ENCODE measurements at regions not wholly inside any gene's neighbourhood (a gene's known extent, or its start where the extent isn't known, plus 50 kb on each side); places are given as distances from the start of the nearest gene placed in this dataset.

- no peaks in the 10 kb centered on the region for H3K27me3 ChIP-seq (ENCODE audit: control insufficient read depth in 1 of 2, insufficient read depth in 2 of 2, low read length in 2 of 2)
- H3K27ac ChIP-seq (ENCODE audit: low read depth in 2 of 2, low read length in 1 of 2): no peak overlapping the region
- no peaks in the 10 kb centered on the region for H3K4me1 ChIP-seq (ENCODE audit: control insufficient read depth in 2 of 2, insufficient read depth in 2 of 2, low read length in 1 of 2)
- H3K36me3 ChIP-seq (ENCODE audit: control insufficient read depth in 2 of 2, insufficient read depth in 2 of 2, low read length in 1 of 2): no peaks in the 10 kb centered on the region
- no peaks in the 10 kb centered on the region for H3K9me3 ChIP-seq (ENCODE audit: control insufficient read depth in 2 of 2, insufficient read depth in 1 of 2, low read depth in 1 of 2, low read length in 1 of 2)
- H3K4me3 ChIP-seq (ENCODE audit: low read depth in 1 of 2, low read length in 2 of 2): no peak overlapping the region
- WGBS, 2 donors: 53 to 58% methylated on average over 2 of the region's 2 CpGs
These were observed 345.3 kb downstream of the SPRY1 start for GRCh38 chr4:123741906-123742305.

GRCh38 chr4:123743848-123744247 is 347.3 kb downstream of the SPRY1 start:
- no peak overlapping the region for H3K27ac ChIP-seq (ENCODE audit: low read depth in 2 of 2, low read length in 1 of 2)
- H3K27me3 ChIP-seq (ENCODE audit: control insufficient read depth in 1 of 2, insufficient read depth in 2 of 2, low read length in 2 of 2): no peaks in the 10 kb centered on the region
- no peak overlapping the region for H3K4me3 ChIP-seq (ENCODE audit: low read depth in 1 of 2, low read length in 2 of 2)
- H3K36me3 ChIP-seq (ENCODE audit: control insufficient read depth in 2 of 2, insufficient read depth in 2 of 2, low read length in 1 of 2): no peaks in the 10 kb centered on the region
- H3K4me1 ChIP-seq (ENCODE audit: control insufficient read depth in 2 of 2, insufficient read depth in 2 of 2, low read length in 1 of 2): no peaks in the 10 kb centered on the region
- H3K9me3 ChIP-seq (ENCODE audit: control insufficient read depth in 2 of 2, insufficient read depth in 1 of 2, low read depth in 1 of 2, low read length in 1 of 2): no peaks in the 10 kb centered on the region

DNA sequence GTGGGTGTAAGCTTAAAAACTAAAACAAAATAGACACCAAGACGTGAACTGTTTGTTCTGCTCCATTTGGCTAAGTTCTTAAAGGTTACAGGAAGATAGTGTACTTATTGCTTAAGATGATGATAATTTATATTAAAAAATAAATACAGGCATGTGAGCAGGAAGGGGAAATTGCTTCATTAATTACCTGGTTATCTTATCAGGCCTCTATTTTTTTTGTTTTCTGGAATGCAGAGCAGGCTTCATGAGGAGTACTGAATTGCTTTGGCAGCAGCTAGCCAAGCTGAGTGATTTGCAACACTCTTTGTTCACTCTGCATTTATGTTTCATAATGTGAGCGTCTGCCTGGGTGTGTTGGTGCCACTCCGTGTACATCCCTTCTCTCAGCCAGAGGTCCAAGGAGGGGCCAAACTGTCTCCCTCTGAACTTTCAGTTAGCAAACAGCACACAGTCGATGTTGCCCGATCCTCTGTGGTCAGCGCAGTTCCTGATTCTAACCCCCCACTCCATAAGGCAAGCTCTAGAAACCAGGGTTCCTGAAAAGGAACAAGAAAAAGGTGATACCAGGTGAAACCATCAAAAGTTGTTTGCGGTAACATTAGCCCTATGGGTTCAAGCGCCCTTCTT is 348.2 kb downstream of the SPRY1 start:
- no peaks in the 10 kb centered on the region for H3K36me3 ChIP-seq (ENCODE audit: control insufficient read depth in 2 of 2, insufficient read depth in 2 of 2, low read length in 1 of 2)
- peaks cover 0 to 2% of the 10 kb centered on the region in 2 donors for H3K4me1 ChIP-seq (ENCODE audit: control insufficient read depth in 2 of 2, insufficient read depth in 2 of 2, low read length in 1 of 2)
- WGBS, 2 donors: 58 to 63% methylated on average over 8 of the region's 8 CpGs
- no peaks in the 10 kb centered on the region for H3K27me3 ChIP-seq (ENCODE audit: control insufficient read depth in 1 of 2, insufficient read depth in 2 of 2, low read length in 2 of 2)
- no peaks in the 10 kb centered on the region for H3K9me3 ChIP-seq (ENCODE audit: control insufficient read depth in 2 of 2, insufficient read depth in 1 of 2, low read depth in 1 of 2, low read length in 1 of 2)
- H3K4me3 ChIP-seq (ENCODE audit: low read depth in 1 of 2, low read length in 2 of 2): no peak overlapping the region
- H3K27ac ChIP-seq (ENCODE audit: low read depth in 2 of 2, low read length in 1 of 2): peak overlapping the region; percentile 21

DNA sequence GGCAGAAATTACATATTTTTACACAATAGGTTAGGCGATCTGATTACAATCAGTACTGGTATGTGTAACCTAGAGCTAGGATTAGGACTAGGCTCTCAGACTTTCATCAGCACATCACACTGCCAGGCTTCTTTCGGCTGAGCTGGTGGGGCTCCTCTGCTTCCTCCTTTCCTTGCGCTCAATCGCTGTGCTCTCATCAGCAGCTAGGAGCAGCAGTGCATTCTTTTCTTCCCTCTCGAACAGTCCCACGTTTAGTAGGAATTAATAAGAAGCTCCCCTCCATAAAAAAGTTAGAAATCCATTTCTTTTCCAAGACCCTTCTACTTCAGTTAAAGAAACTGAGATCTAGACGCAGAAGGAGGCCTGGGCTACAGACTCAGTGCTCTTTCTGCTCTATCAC is 350.4 kb downstream of the SPRY1 start:
- H3K27me3 ChIP-seq (ENCODE audit: control insufficient read depth in 1 of 2, insufficient read depth in 2 of 2, low read length in 2 of 2): no peaks in the 10 kb centered on the region
- no peaks in the 10 kb centered on the region for H3K36me3 ChIP-seq (ENCODE audit: control insufficient read depth in 2 of 2, insufficient read depth in 2 of 2, low read length in 1 of 2)
- no peak overlapping the region for H3K4me3 ChIP-seq (ENCODE audit: low read depth in 1 of 2, low read length in 2 of 2)
- H3K4me1 ChIP-seq (ENCODE audit: control insufficient read depth in 2 of 2, insufficient read depth in 2 of 2, low read length in 1 of 2): peaks cover 0 to 2% of the 10 kb centered on the region in 2 donors
- H3K9me3 ChIP-seq (ENCODE audit: control insufficient read depth in 2 of 2, insufficient read depth in 1 of 2, low read depth in 1 of 2, low read length in 1 of 2): no peaks in the 10 kb centered on the region
- WGBS, 2 donors: 81 to 83% methylated on average over 7 of the region's 7 CpGs
- no peak overlapping the region for H3K27ac ChIP-seq (ENCODE audit: low read depth in 2 of 2, low read length in 1 of 2)

- H3K27ac ChIP-seq (ENCODE audit: low read depth in 2 of 2, low read length in 1 of 2): no peak overlapping the region
- WGBS, 2 donors: 80 to 88% methylated on average over 3 of the region's 3 CpGs
- no peaks in the 10 kb centered on the region for H3K36me3 ChIP-seq (ENCODE audit: control insufficient read depth in 2 of 2, insufficient read depth in 2 of 2, low read length in 1 of 2)
- H3K4me3 ChIP-seq (ENCODE audit: low read depth in 1 of 2, low read length in 2 of 2): no peak overlapping the region
- no peaks in the 10 kb centered on the region for H3K9me3 ChIP-seq (ENCODE audit: control insufficient read depth in 2 of 2, insufficient read depth in 1 of 2, low read depth in 1 of 2, low read length in 1 of 2)
- H3K4me1 ChIP-seq (ENCODE audit: control insufficient read depth in 2 of 2, insufficient read depth in 2 of 2, low read length in 1 of 2): peaks cover 0 to 2% of the 10 kb centered on the region in 2 donors
- no peaks in the 10 kb centered on the region for H3K27me3 ChIP-seq (ENCODE audit: control insufficient read depth in 1 of 2, insufficient read depth in 2 of 2, low read length in 2 of 2)
These were observed 352.2 kb downstream of the SPRY1 start for GRCh38 chr4:123748806-123749205.

- peaks cover 0 to 2% of the 10 kb centered on the region in 2 donors for H3K4me1 ChIP-seq (ENCODE audit: control insufficient read depth in 2 of 2, insufficient read depth in 2 of 2, low read length in 1 of 2)
- H3K9me3 ChIP-seq (ENCODE audit: control insufficient read depth in 2 of 2, insufficient read depth in 1 of 2, low read depth in 1 of 2, low read length in 1 of 2): no peaks in the 10 kb centered on the region
- no peak overlapping the region for H3K4me3 ChIP-seq (ENCODE audit: low read depth in 1 of 2, low read length in 2 of 2)
- 78 to 84% methylated on average over 7 of the region's 7 CpGs for WGBS, 2 donors
- H3K27ac ChIP-seq (ENCODE audit: low read depth in 2 of 2, low read length in 1 of 2): no peak overlapping the region
- no peaks in the 10 kb centered on the region for H3K36me3 ChIP-seq (ENCODE audit: control insufficient read depth in 2 of 2, insufficient read depth in 2 of 2, low read length in 1 of 2)
- no peaks in the 10 kb centered on the region for H3K27me3 ChIP-seq (ENCODE audit: control insufficient read depth in 1 of 2, insufficient read depth in 2 of 2, low read length in 2 of 2)
These were observed 352.8 kb downstream of the SPRY1 start for GRCh38 chr4:123749383-123749782.

DNA sequence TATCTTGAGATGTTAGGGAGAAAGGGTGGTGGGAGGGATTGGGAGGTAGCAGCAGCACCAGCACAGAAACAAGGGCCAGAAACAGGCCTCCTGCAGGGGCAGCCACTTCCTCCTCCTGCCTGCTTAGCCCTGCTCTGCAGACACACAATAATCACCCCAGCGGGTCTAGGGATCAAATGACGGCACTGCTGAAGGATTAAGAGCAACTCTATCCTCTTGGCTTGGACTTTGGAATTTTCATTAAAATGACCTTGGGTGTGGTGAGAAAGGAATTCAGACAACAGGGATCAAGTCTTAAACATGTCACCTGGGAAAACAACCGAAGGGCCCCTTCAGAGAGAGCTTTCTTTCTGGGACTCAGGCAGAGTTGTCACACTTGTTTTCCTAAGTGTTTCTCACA is 353.4 kb downstream of the SPRY1 start:
- 66 to 69% methylated on average over 3 of the region's 3 CpGs for WGBS, 2 donors
- Histone ChIP-seq H3K27ac (ENCODE audit: low read depth in 2 of 2, low read length in 1 of 2) (no peak overlapping the region), H3K4me3 (ENCODE audit: low read depth in 1 of 2, low read length in 2 of 2) (no peak overlapping the region), H3K27me3 (ENCODE audit: control insufficient read depth in 1 of 2, insufficient read depth in 2 of 2, low read length in 2 of 2) (no peaks in the 10 kb centered on the region), H3K4me1 (ENCODE audit: control insufficient read depth in 2 of 2, insufficient read depth in 2 of 2, low read length in 1 of 2) (peaks cover 0 to 2% of the 10 kb centered on the region in 2 donors), H3K9me3 (ENCODE audit: control insufficient read depth in 2 of 2, insufficient read depth in 1 of 2, low read depth in 1 of 2, low read length in 1 of 2) (no peaks in the 10 kb centered on the region), H3K36me3 (ENCODE audit: control insufficient read depth in 2 of 2, insufficient read depth in 2 of 2, low read length in 1 of 2) (no peaks in the 10 kb centered on the region)

- Histone ChIP-seq H3K4me1 (ENCODE audit: control insufficient read depth in 2 of 2, insufficient read depth in 2 of 2, low read length in 1 of 2) (no peaks in the 10 kb centered on the region), H3K27ac (ENCODE audit: low read depth in 2 of 2, low read length in 1 of 2) (no peak overlapping the region), H3K4me3 (ENCODE audit: low read depth in 1 of 2, low read length in 2 of 2) (no peak overlapping the region), H3K27me3 (ENCODE audit: control insufficient read depth in 1 of 2, insufficient read depth in 2 of 2, low read length in 2 of 2) (no peaks in the 10 kb centered on the region), H3K36me3 (ENCODE audit: control insufficient read depth in 2 of 2, insufficient read depth in 2 of 2, low read length in 1 of 2) (no peaks in the 10 kb centered on the region), H3K9me3 (ENCODE audit: control insufficient read depth in 2 of 2, insufficient read depth in 1 of 2, low read depth in 1 of 2, low read length in 1 of 2) (no peaks in the 10 kb centered on the region)
- 60 to 97% methylated on average over 2 of the region's 2 CpGs for WGBS, 2 donors
These were observed 359.1 kb downstream of the SPRY1 start for GRCh38 chr4:123755655-123756054.

- no peak overlapping the region for H3K4me3 ChIP-seq (ENCODE audit: low read depth in 1 of 2, low read length in 2 of 2)
- no peak overlapping the region for H3K27ac ChIP-seq (ENCODE audit: low read depth in 2 of 2, low read length in 1 of 2)
- no peaks in the 10 kb centered on the region for H3K36me3 ChIP-seq (ENCODE audit: control insufficient read depth in 2 of 2, insufficient read depth in 2 of 2, low read length in 1 of 2)
- H3K9me3 ChIP-seq (ENCODE audit: control insufficient read depth in 2 of 2, insufficient read depth in 1 of 2, low read depth in 1 of 2, low read length in 1 of 2): no peaks in the 10 kb centered on the region
- H3K4me1 ChIP-seq (ENCODE audit: control insufficient read depth in 2 of 2, insufficient read depth in 2 of 2, low read length in 1 of 2): no peaks in the 10 kb centered on the region
- H3K27me3 ChIP-seq (ENCODE audit: control insufficient read depth in 1 of 2, insufficient read depth in 2 of 2, low read length in 2 of 2): no peaks in the 10 kb centered on the region
- 54 to 56% methylated on average over 2 of the region's 2 CpGs for WGBS, 2 donors
These were observed 371.2 kb downstream of the SPRY1 start for GRCh38 chr4:123767806-123768205.

GRCh38 chr4:123770884-123771283 is 374.3 kb downstream of the SPRY1 start:
- H3K27ac ChIP-seq (ENCODE audit: low read depth in 2 of 2, low read length in 1 of 2): no peak overlapping the region
- no peaks in the 10 kb centered on the region for H3K9me3 ChIP-seq (ENCODE audit: control insufficient read depth in 2 of 2, insufficient read depth in 1 of 2, low read depth in 1 of 2, low read length in 1 of 2)
- no peaks in the 10 kb centered on the region for H3K27me3 ChIP-seq (ENCODE audit: control insufficient read depth in 1 of 2, insufficient read depth in 2 of 2, low read length in 2 of 2)
- H3K4me1 ChIP-seq (ENCODE audit: control insufficient read depth in 2 of 2, insufficient read depth in 2 of 2, low read length in 1 of 2): no peaks in the 10 kb centered on the region
- no peak overlapping the region for H3K4me3 ChIP-seq (ENCODE audit: low read depth in 1 of 2, low read length in 2 of 2)
- H3K36me3 ChIP-seq (ENCODE audit: control insufficient read depth in 2 of 2, insufficient read depth in 2 of 2, low read length in 1 of 2): no peaks in the 10 kb centered on the region
- WGBS, 2 donors: 95 to 99% methylated on average over 3 of the region's 3 CpGs
